T47D (cell line): ENCODE measurements at regions not wholly inside any gene's neighbourhood (a gene's known extent, or its start where the extent isn't known, plus 50 kb on each side); places are given as distances from the start of the nearest gene placed in this dataset.
"Not testable (repeated sequence)": the region's sequence is repeated elsewhere in the genome, so short reads cannot be mapped to it uniquely, and the experiment has no call there.

Experiments
- DNase-seq, 2 experiments: peaks; one replicate each; pipeline versions ENCODE4 v3.0.0 to v3.0.0-alpha.2; 2011 to 2012; ENCODE audit warnings: low read depth in 1 of 2, low spot score in 1 of 2
- JUND ChIP-seq: IDR thresholded peaks from 2 replicates; pipeline ENCODE4 v1.6.1; 2012; ENCODE audit warnings: low read depth
- in situ Hi-C: cut with HindIII; loops from 2 replicates; pipeline ENCODE4 v1.10.0; 2016; ENCODE audit warnings: low sequenced_read_pairs, low pct_unique_long_range_greater_than_20kb

DNA sequence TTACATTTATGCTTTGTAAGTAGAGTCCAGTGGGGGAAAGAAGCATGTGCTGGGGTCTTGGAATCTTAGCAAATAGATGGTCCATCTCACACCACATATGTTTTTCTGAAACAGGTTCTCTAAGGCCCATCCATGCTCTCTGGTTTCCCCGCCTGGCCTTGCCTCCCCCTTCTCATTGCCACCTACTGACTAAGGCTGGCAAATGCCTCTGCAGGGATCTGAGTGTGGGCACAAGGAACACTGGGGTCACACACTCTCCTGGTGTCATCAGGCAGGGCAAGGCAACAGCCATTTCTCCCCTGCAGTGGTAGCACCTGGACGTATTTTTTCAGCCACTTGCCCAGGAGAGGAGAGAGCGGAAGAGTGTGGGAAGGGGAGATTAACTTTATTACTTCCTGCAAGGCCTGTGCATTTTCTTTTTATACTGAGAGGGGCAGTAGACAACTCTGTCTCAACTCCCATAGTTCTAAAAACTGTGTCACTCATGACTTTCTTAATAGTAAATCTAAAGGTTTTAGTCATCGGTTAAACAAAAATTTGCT, 804.2 kb upstream of the NECTIN3 start:
- DNase-seq = no peak
- TF ChIP-seq JUND = no peak
- in situ Hi-C loops = no loop called here

DNA sequence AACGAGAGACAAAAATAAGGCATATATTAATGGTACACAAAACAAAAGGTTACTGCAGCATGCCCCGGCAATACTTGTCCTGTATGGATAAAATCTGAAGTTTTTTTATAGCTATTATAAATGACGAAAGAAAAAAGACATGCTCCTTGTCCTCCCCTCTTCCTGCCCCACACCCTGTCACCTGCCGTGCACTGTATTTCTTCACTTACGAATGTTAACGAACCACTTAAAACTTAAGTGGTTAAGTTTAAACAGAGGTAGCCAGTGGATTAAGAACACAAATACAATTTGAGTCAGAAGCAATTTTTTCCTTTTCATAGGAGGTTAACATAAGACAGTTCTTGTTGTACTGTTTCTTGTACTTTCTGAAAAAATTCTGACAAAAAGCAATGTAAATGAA, 799.1 kb upstream of the NECTIN3 start:
- no peak for DNase-seq

DNA sequence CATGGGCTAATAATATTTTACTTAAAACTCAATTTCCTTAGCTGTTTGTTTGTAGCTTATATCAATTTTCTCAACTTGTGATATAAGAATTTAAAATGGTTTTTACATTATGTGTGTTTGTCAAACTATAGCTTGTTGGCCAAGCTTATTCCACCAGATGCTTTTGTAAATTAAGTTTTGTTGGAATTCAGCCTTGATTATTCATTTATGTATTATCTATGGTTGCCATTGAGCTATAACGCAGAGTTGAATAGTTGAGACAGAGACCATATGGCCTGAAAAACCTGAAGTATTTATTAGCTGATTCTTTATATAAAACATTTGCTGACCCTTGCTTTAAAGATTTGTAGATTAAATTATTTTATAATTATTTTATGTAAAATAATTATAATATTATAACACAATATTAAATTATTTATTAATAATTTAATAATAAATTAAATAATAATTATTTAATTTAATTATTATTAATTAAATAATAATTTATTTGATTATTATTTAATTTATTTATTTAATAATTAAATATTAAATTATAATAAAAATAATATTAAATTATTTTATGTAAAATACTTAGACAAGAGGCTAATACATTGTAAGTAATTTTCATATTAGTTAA, 779.6 kb upstream of the NECTIN3 start:
- TF ChIP-seq JUND = no peak
- in situ Hi-C loops = no loop called here
- DNase-seq = no peak

More for the DNA sequence above, 799.1 kb upstream of the NECTIN3 start:
- TF ChIP-seq JUND = no peak
- in situ Hi-C loops = no loop called here

DNA sequence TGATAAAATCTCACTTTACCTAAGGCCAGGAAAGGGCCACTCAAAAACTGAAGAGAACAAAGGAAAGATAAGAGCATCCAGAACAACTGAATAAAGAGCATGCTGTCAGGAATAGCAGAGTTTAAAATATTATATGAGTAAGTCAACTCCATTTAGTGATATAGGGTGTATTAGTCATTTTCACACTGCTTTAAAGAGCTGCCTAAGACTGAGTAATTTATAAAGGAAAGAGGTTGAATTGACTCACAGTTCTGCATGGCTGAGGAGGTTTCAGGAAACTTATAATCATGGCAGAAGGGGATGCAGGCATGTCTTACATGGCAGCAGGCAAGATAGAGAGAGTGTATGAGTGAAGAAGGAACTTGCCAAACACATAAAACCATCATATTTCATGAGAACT, 778.0 kb upstream of the NECTIN3 start:
- no peak for DNase-seq
- no peak for TF ChIP-seq JUND
- in situ Hi-C loops = no loop called here

DNA sequence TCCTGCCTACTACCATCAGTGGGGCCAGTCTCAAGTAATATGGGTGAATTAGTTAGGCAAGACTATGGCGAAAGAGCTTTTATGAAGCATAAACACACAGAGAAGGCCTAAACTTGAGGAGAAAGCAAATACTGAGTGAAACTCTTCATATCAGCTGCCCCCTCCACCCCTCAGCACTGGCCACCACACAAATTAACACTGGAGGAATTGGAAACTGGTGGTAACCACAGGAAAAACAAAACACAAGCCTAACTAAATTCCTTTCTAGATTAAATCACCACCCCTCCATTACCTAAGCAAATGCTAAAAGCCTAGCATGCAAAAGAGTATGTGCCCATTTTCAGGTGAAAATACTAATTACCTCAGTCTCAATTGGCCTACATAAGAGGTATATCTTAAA, 774.7 kb upstream of the NECTIN3 start:
- no peak for TF ChIP-seq JUND
- no peak for DNase-seq
- in situ Hi-C loops = no loop called here

DNA sequence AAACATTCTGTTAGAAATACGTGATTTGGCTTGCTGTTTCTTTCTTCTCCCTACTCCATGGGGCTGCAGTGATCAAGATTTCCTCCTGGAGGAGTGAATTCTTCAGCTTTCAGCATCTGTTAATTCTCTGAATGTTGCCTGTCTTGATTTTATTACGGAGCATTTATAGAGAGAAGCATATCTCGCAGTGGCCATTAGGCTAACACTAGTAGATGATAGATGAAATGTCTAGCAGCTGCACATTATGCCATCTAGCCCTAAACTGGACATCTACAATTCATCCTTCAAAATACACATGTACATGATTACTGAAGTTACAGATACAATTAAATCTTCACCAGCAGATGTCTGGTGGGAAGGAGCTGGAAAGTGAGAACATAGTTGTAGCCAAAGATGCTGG, 769.8 kb upstream of the NECTIN3 start:
- in situ Hi-C loops = no loop called here
- DNase-seq = no peak
- TF ChIP-seq JUND = no peak

DNA sequence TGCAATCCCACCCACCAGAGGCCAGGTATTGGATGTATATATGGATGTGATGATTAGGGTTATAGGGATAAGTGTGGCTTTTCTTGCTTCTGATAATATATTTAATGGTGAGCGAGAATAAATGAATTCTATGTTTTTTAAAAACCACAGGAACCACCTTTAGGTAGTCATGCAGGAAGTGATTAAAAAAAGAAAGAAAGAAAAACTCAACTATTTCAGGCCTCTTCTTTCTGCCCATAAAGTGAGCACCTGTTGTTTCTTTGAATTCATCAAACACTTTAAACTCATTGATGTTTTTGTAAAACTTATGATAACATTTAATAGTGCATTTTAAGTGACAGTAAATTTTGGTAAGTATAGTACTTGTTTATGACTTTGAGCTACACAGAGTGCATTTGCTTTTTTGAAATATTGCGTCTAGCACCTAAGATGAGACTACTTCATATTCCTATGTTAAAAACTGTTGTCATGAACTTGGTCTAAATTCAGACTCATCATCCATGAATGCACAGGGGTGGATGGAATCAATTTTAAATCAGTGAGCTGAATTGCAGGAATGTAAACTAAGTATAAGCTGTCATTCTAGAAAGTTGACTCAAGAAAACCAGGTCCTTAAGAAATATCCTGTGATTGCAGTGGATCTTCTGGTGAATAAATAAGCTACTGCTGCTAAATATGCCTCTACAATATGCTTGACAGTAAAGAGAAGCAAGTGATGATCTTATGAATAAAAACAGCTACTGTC, 764.4 kb upstream of the NECTIN3 start:
- in situ Hi-C loops = no loop called here
- no peak for DNase-seq
- no peak for TF ChIP-seq JUND

DNA sequence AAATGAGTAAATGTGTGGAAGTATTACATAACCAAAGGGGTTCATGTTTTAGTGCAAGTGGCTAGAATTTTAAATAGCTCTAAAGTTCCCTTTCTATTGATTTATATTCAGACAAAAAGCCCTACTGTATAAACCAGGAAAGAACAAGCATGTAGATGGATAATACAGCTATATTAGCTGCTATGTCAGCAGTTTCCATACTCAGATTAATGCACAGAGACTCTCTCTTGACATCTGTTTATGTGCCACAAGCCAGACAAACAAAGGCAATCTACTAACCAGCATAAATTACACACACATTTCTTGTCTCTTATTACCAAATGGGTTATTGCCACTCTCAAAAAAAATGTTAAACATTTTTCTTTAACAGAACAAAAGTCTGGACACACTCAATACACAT, 760.1 kb upstream of the NECTIN3 start:
- in situ Hi-C loops = no loop called here
- TF ChIP-seq JUND = no peak
- no peak for DNase-seq

DNA sequence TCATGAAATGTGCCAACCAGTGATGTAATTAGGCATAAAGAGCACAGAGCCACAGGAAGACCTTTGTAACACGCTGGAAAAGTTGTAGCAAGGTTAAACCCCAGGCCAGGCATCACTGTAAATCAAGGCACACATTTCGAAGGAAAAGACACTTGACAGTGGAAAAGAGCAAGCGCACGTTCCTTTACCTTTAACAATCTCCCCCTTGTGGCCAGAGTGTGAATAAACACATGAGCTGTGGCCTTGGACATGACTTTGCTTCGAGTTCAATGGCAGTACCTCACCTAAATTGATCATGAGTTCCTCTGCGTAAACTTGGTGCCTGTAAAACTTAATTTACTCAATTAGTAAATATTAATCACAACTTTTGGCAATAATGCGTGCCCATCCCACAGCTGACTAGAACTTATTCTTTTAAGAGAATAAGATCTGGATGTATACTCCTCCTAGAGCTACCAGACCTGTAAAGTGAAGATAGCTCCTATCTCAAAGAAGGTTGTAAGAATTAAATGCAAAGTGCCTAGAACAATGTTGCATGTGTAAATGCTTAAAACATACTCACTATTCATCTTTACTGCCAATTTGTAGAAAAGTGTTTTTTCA, 757.0 kb upstream of the NECTIN3 start:
- TF ChIP-seq JUND = no peak
- in situ Hi-C loops = no loop called here

DNA sequence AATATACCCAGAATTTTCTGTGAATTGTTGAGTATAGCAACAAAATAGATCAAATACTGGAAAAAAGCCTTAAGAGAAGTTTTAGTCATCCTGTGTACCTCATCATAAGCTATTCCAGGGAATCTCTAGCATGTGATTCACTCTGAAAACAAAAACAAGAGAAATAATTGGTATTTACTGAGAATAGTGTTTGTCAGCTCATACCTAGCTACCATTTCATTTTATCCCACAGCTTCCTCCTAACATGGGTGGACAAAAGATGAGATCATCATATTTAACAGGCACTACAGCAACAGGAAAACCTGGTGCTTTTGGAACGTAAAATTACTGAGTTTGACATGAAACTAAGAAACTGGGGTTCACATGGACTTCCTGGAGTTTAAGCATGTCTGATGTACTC, 753.5 kb upstream of the NECTIN3 start:
- in situ Hi-C loops = no loop called here
- no peak for TF ChIP-seq JUND
- no peak for DNase-seq

More for the DNA sequence above, 757.0 kb upstream of the NECTIN3 start:
- DNase-seq = peak; percentile 7 to 81

DNA sequence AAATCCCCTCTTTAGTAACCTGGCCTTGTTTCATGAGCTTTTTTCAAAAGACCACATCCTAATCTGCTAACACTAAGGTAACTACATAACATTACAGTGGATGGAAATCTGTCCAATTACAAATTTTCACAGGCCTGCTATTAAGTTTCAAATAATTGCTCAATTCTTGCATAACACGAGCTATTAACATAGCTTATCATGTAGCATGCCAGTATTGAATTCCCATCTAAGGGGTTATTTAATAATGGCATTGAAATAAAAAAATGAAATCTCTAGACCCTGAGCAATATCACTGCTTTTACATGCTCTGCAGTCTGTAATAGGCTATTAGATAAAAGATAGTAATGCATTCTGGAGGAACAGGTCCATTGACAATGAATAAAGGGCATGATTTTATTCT, 748.3 kb upstream of the NECTIN3 start:
- TF ChIP-seq JUND = no peak
- DNase-seq = no peak
- in situ Hi-C loops = no loop called here

DNA sequence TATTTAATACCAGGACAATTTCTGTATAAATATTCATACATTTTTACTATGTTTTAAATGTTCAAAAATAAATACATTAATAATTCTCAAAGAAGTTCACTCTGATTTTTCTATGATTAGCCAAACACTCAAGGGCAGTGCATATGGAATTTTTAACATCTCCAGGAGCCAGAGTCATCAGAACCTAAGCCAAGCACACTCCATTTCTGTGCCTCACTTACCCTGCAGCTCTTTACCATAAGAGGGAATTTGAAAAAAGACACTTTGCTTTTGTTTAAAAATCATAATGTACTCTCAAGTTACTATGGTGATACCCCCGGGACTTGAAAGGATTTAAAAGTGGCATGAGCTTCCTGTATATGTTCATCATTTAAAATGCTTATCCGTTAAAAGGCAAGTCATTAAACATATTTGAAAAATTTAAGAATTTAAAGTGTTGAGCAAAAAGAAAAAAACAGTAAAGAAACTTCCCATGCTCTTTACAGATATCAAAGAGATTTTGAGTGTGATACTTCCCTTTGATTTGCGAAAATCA, 747.4 kb upstream of the NECTIN3 start:
- no peak for DNase-seq
- in situ Hi-C loops = no loop called here
- no peak for TF ChIP-seq JUND

DNA sequence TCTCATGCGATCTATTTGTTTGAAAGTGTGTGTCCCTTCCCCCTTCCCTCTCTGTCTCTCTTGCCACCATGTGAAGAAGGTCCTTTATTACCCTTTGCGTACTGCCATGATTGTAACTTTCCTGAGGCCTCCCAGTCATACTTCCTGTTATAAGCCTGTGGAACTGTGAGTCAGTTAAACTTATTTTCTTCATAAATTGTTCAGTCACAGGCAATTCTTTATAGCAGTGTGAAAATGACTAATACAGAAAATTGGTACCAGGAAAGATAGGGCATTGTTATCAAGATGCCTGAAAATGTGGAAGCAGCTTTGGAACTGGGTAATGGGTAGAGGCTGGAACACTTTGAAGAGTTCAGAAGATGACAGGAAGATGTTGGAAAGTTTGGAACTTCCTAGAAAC, 743.7 kb upstream of the NECTIN3 start:
- TF ChIP-seq JUND = no peak
- in situ Hi-C loops = no loop called here
- no peak for DNase-seq

DNA sequence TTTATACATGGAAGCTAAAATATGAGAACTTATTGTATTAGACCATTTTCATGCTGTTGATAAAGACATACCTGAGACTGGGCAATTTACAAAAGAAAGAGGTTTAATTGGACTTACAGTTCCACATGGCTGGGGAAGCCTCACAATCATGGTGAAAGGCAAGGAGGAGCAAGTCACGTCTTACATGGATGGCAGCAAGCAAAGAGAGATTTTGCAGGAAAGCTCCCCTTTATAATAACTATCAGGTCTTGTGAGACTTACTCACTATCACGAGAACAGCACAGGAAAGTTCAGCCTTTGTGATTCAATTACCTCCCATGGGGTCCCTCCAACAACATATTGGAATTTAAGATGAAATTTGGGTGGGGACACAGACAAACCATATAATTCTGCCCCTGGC, 740.1 kb upstream of the NECTIN3 start:
- DNase-seq, in situ Hi-C loops: not testable (repeated sequence)
